A673 (cell line): ENCODE measurements at regions not wholly inside any gene's neighbourhood (a gene's known extent, or its start where the extent isn't known, plus 50 kb on each side); places are given as distances from the start of the nearest gene placed in this dataset.

Experiments
- EZH2 ChIP-seq: fragments of 200-600 bp; sonication (generic); IDR thresholded peaks from 2 replicates; pipeline ENCODE4 v1.6.1; 2017; ENCODE audit warnings: borderline replicate concordance, low read depth, mild to moderate bottlenecking, mixed read lengths, antibody characterized with exemption, low read length; ENCODE audit not compliant: poor library complexity, severe bottlenecking
- TF ChIP-seq, protein P1 (sequence below): fragments of 300-800, 200-600 bp; sonication (generic); conservative IDR thresholded peaks from 2 replicates; pipeline ENCODE4 v1.5.1; 2017; ENCODE audit warnings: low read depth, mild to moderate bottlenecking, antibody characterized with exemption, low read length, moderate library complexity, mixed read lengths

GRCh38 chr16:59886021-59886420 is 1151.9 kb upstream of the GOT2 start:
- TF ChIP-seq, protein P1, sequence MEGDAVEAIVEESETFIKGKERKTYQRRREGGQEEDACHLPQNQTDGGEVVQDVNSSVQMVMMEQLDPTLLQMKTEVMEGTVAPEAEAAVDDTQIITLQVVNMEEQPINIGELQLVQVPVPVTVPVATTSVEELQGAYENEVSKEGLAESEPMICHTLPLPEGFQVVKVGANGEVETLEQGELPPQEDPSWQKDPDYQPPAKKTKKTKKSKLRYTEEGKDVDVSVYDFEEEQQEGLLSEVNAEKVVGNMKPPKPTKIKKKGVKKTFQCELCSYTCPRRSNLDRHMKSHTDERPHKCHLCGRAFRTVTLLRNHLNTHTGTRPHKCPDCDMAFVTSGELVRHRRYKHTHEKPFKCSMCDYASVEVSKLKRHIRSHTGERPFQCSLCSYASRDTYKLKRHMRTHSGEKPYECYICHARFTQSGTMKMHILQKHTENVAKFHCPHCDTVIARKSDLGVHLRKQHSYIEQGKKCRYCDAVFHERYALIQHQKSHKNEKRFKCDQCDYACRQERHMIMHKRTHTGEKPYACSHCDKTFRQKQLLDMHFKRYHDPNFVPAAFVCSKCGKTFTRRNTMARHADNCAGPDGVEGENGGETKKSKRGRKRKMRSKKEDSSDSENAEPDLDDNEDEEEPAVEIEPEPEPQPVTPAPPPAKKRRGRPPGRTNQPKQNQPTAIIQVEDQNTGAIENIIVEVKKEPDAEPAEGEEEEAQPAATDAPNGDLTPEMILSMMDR, result no peak
- TF ChIP-seq EZH2, result no peak
